Cardiac muscle cell (in vitro differentiated cells and primary cell): ENCODE measurements at regions not wholly inside any gene's neighbourhood (a gene's known extent, or its start where the extent isn't known, plus 50 kb on each side); places are given as distances from the start of the nearest gene placed in this dataset.

Experiments
- DNase-seq, 2 donors: peaks; one replicate each; pipeline versions ENCODE4 v3.0.0 to v3.0.0-alpha.2; 2010 to 2017; ENCODE audit warnings: low read depth in 1 of 2, low spot score in 1 of 2
- H3K27ac ChIP-seq: fragments of 200-600 bp; sonication (generic); 2 replicates; pipeline ENCODE4 v1.5.1; 2016
- H3K27me3 ChIP-seq: fragments of 200-600 bp; sonication (generic); 2 replicates; pipeline ENCODE4 v1.6.0; 2016; ENCODE audit warnings: control low read depth
- H3K36me3 ChIP-seq: fragments of 200-600 bp; sonication (generic); 2 replicates; pipeline ENCODE4 v1.5.1; 2016; ENCODE audit warnings: control low read depth
- H3K4me1 ChIP-seq: fragments of 200-600 bp; sonication (generic); 2 replicates; pipeline ENCODE4 v1.8.1; 2017; ENCODE audit warnings: low read depth, mild to moderate bottlenecking, mixed run types
- H3K4me3 ChIP-seq: fragments of 200-600 bp; sonication (generic); 2 replicates; pipeline ENCODE4 v1.5.1; 2016; ENCODE audit warnings: mild to moderate bottlenecking
- H3K9me3 ChIP-seq: fragments of 200-600 bp; sonication (generic); 2 replicates; pipeline ENCODE4 v1.5.1; 2017; ENCODE audit warnings: low read depth, mild to moderate bottlenecking, control low read depth
- TF ChIP-seq, protein P1 (sequence below): IDR thresholded peaks from 2 replicates; pipeline ENCODE4 v1.5.1; 2012; ENCODE audit warnings: low read depth, mild to moderate bottlenecking, low read length

DNA sequence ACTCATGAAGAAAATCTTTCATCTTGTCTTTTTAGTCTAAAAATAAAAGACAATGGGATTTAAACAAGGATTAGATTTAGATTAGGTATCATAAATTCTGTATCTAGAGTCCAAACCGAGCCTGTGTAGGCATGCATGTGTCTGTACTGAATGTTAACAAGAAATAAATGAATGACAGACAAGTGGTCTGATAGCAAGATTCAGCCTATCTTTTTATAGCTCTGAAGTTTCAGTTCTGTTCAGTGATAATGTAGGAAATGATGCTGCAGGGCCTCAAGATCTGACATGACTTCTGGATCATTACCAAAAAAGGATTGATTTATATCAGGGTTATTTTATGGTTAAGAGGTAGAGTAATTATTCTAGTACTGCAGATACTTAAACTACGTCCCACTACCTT, 137.0 kb upstream of the ATP5MC3 start:
- H3K27me3 ChIP-seq = no peaks in the 10 kb centered on the region
- TF ChIP-seq, protein P1, sequence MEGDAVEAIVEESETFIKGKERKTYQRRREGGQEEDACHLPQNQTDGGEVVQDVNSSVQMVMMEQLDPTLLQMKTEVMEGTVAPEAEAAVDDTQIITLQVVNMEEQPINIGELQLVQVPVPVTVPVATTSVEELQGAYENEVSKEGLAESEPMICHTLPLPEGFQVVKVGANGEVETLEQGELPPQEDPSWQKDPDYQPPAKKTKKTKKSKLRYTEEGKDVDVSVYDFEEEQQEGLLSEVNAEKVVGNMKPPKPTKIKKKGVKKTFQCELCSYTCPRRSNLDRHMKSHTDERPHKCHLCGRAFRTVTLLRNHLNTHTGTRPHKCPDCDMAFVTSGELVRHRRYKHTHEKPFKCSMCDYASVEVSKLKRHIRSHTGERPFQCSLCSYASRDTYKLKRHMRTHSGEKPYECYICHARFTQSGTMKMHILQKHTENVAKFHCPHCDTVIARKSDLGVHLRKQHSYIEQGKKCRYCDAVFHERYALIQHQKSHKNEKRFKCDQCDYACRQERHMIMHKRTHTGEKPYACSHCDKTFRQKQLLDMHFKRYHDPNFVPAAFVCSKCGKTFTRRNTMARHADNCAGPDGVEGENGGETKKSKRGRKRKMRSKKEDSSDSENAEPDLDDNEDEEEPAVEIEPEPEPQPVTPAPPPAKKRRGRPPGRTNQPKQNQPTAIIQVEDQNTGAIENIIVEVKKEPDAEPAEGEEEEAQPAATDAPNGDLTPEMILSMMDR = no peak
- no peaks in the 10 kb centered on the region for H3K9me3 ChIP-seq

DNA sequence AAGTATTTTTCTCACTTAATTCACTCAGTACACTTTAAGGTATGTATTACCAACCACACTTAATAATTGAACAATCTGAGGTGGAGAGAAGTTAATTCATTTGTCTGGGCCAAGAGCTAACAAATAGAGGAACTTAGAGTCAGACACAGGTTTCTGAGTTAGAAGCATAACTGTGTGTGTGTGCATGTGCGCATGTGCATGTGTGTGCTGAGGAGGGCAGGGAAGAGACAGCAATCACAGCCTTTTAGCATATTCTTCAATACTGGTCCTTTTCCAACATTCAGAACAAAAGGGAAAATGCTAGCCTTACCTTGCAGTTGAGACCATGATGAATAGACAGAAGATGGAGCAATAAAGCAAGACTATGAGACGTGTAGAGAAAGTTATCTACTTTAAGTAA, 136.2 kb upstream of the ATP5MC3 start:
- TF ChIP-seq, protein P1 = no peak
- Histone ChIP-seq H3K27ac (no peak overlapping the region), H3K36me3 (no peaks in the 10 kb centered on the region), H3K27me3 (no peaks in the 10 kb centered on the region), H3K4me1 (no peaks in the 10 kb centered on the region), H3K4me3 (no peak overlapping the region), H3K9me3 (no peaks in the 10 kb centered on the region)
- DNase-seq = no peak

More for the DNA sequence above, 137.0 kb upstream of the ATP5MC3 start:
- Histone ChIP-seq H3K4me3 (no peak overlapping the region), H3K4me1 (no peaks in the 10 kb centered on the region), H3K36me3 (no peaks in the 10 kb centered on the region), H3K27ac (no peak overlapping the region)
- DNase-seq = no peak

DNA sequence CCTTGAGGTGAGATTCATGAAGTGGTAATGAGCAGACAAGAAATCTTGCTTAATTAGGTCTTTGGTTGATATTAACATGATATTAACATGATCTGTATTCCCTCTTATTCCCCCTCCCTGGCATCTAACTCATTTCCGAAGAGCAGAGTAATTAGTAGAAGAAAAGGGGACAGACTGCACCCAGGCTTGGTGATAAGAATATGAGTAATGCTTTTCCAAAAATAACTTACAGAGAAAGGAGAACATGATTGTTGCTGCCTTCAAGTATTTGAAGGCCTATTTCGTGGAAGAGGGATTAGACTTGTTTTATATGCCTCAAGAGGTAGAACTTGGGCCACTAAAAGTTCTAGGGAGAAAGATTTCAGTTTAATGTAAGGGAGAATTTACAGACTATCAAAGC, 130.6 kb upstream of the ATP5MC3 start:
- no peaks in the 10 kb centered on the region for H3K36me3 ChIP-seq
- no peaks in the 10 kb centered on the region for H3K9me3 ChIP-seq
- H3K27me3 ChIP-seq = no peaks in the 10 kb centered on the region
- H3K4me1 ChIP-seq = peaks cover 7% of the 10 kb centered on the region
- TF ChIP-seq, protein P1 = no peak
- H3K27ac ChIP-seq = no peak overlapping the region
- no peak for DNase-seq
- no peak overlapping the region for H3K4me3 ChIP-seq

DNA sequence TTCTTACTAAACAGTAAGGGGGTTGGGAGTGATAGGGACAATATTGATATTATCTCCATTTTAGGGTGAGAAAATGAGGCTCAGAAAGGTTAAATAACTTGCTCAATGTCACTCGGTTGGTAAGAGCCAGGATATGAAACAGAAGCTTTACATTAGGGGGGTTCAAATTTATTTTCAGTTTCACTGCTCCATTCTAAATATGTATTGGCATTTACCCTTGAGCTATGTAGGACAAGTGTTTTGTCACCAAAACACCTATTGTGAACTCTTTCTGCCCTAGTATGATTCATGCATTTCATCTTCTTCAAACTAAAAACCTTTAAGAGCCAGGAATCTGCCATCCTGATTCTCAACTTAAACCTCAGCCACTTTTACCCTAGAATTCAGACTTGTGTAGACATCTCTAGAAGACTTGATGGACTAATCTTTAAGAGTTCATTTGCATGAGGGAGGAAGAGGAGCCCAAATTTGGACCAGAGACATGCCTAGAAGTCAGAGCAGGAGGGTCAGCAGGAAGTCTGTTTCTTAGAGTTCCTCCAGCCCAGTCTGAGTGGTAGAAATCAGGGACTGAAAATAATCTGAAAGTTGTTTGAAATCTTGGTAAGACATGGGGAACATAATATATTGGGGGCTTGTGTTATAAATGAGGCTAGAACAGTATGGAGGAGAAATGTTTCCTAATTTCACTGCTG, 129.4 kb upstream of the ATP5MC3 start:
- Histone ChIP-seq H3K36me3 (no peaks in the 10 kb centered on the region), H3K4me1 (peaks cover 7% of the 10 kb centered on the region), H3K9me3 (no peaks in the 10 kb centered on the region), H3K27me3 (no peaks in the 10 kb centered on the region), H3K4me3 (no peak overlapping the region), H3K27ac (no peak overlapping the region)
- no peak for DNase-seq
- TF ChIP-seq, protein P1 = no peak

DNA sequence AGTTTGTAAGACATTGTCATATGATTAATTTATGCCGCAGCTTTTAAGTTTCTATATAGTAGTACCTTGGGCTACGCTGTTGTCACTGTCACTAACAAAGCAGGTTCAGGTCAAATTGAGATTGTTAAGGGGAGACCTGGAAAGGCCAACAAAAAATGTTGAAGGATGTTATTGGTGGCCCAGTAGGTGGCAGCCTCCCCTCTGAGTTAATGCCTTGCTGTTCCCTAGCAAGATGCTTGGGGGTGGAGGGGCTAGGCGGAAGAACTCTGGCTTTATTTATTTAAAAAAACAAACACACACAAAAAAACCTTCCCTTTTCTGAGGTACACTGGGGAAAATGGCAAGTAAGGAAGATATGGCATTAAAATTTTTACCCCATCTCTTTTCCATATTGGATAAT, 128.3 kb upstream of the ATP5MC3 start:
- H3K36me3 ChIP-seq = no peaks in the 10 kb centered on the region
- no peaks in the 10 kb centered on the region for H3K9me3 ChIP-seq
- H3K27me3 ChIP-seq = no peaks in the 10 kb centered on the region
- TF ChIP-seq, protein P1 = peak; percentile 36
- H3K4me3 ChIP-seq = no peak overlapping the region
- H3K27ac ChIP-seq = no peak overlapping the region
- DNase-seq = peak; percentile 21 to 68
- H3K4me1 ChIP-seq = peaks cover 7% of the 10 kb centered on the region

DNA sequence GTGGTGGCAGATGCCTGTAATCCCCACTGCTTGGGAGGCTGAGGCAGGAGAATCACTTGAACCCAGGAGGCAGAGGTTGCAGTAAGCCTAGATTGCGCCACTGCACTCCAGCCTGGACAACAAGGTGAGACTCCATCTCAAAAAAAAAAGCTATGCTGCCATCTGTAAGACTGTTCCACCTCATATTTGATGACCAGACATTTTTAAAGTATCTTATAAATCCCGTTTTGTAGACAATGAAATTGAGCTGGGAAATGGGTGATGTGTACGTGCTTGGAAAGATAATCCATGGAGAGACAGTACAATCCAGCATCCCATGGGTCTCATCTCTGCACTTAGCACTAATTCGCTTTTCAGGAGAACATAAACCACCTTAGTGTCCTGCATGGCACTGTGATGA, 126.5 kb upstream of the ATP5MC3 start:
- no peak for DNase-seq
- TF ChIP-seq, protein P1 = no peak
- H3K27ac ChIP-seq = no peak overlapping the region
- no peaks in the 10 kb centered on the region for H3K27me3 ChIP-seq
- H3K4me3 ChIP-seq = no peak overlapping the region
- H3K36me3 ChIP-seq = no peaks in the 10 kb centered on the region
- peaks cover 7% of the 10 kb centered on the region for H3K4me1 ChIP-seq
- no peaks in the 10 kb centered on the region for H3K9me3 ChIP-seq
